Peyer's patch (tissue), 4 donors: ENCODE measurements at regions not wholly inside any gene's neighbourhood (a gene's known extent, or its start where the extent isn't known, plus 50 kb on each side); places are given as distances from the start of the nearest gene placed in this dataset.

Experiments
- CTCF ChIP-seq, 6 experiments: fragments of 450-650 bp in 4 of 6; fragments of 200-600 bp in 2 of 6; sonication (generic) in 1 of 6; IDR thresholded peaks; one replicate each; pipeline ENCODE4 v1.5.1; 2017 to 2019; ENCODE audit warnings: antibody characterized with exemption in 6 of 6, mild to moderate bottlenecking in 3 of 6, moderate library complexity in 1 of 6
- POLR2A ChIP-seq, 2 donors: fragments of 450-650 bp; IDR thresholded peaks; one replicate each; pipeline ENCODE4 v1.5.1; 2017; ENCODE audit warnings: antibody characterized with exemption in 2 of 2, mild to moderate bottlenecking in 2 of 2, moderate library complexity in 2 of 2

- TF ChIP-seq CTCF (IDR thresholded peaks at IDR 0.05) (no peak), POLR2A (IDR thresholded peaks at IDR 0.05) (no peak)
Observed at GRCh38 chr13:80888390-80888789, 547.5 kb upstream of the SPRY2 start.
